Stimulated activated naive B cell treated with anti-CD40 and anti-IgM and Interleukin-4, amounts not matched to agents 10 μg/mL and 1 μg/mL and 100 μg/mL, for 72 hours (primary cell): ENCODE measurements at regions not wholly inside any gene's neighbourhood (a gene's known extent, or its start where the extent isn't known, plus 50 kb on each side); places are given as distances from the start of the nearest gene placed in this dataset.
"Not testable (repeated sequence)": the region's sequence is repeated elsewhere in the genome, so short reads cannot be mapped to it uniquely, and the experiment has no call there.

ENCODE experiments used
- ATAC-seq, 2 donors: fragments of 150-1000 bp; cut with Tn5 transposase; replicated peaks; 2 replicates each; pipeline ENCODE4 v1.10.0; 2021; ENCODE audit warnings: moderate library complexity in 1 of 2
- DNase-seq: peaks from one replicate; pipeline ENCODE4 v3.0.0; 2021
- H3K27ac Mint-ChIP-seq: one replicate; pipeline ENCODE4 v1.8.0; 2022; ENCODE audit warnings: mild to moderate bottlenecking, mixed read lengths
- H3K27me3 Mint-ChIP-seq, 2 donors: one replicate each; pipeline ENCODE4 v1.8.0; 2022; ENCODE audit warnings: mixed read lengths in 2 of 2
- H3K36me3 Mint-ChIP-seq, 2 donors: one replicate each; pipeline ENCODE4 v1.8.0; 2022; ENCODE audit warnings: mixed read lengths in 2 of 2, mild to moderate bottlenecking in 1 of 2
- H3K4me1 Mint-ChIP-seq, 2 donors: one replicate each; pipeline ENCODE4 v1.8.0; 2022; ENCODE audit warnings: mixed read lengths in 2 of 2, mild to moderate bottlenecking in 1 of 2
- H3K4me3 Mint-ChIP-seq, 2 donors: one replicate each; pipeline ENCODE4 v1.8.0; 2022; ENCODE audit warnings: mild to moderate bottlenecking in 2 of 2, mixed read lengths in 2 of 2, moderate library complexity in 1 of 2
- H3K9me3 Mint-ChIP-seq, 2 donors: one replicate each; pipeline ENCODE4 v1.8.0; 2022; ENCODE audit warnings: mixed read lengths in 2 of 2, mild to moderate bottlenecking in 1 of 2

DNA sequence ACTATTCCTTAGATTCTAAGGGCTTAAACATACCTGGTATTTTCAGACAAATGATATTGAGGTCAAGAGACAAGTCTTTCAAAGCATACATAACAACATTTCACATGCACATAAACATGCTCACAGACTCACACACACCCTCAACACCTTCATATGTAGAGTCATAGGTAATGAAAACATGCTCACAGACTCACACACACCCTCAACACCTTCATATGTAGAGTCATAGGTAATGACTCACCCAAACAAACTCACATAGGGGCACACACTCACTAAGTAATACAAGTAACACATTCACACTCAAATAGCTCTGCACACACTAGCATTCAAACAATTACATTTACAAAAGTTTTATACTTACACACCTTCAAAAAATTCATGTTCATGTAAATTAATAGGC, 975.5 kb downstream of the TMEM121 start:
- H3K27me3 Mint-ChIP-seq = peaks cover 0 to 9% of the 10 kb centered on the region in 2 donors
- H3K4me1 Mint-ChIP-seq = peaks cover 7 to 15% of the 10 kb centered on the region in 2 donors
- H3K9me3 Mint-ChIP-seq = no peaks in the 10 kb centered on the region
- H3K36me3 Mint-ChIP-seq = no peaks in the 10 kb centered on the region
- H3K27ac Mint-ChIP-seq = no peak overlapping the region
- no peak for ATAC-seq
- no peak for DNase-seq
- H3K4me3 Mint-ChIP-seq = no peak overlapping the region

DNA sequence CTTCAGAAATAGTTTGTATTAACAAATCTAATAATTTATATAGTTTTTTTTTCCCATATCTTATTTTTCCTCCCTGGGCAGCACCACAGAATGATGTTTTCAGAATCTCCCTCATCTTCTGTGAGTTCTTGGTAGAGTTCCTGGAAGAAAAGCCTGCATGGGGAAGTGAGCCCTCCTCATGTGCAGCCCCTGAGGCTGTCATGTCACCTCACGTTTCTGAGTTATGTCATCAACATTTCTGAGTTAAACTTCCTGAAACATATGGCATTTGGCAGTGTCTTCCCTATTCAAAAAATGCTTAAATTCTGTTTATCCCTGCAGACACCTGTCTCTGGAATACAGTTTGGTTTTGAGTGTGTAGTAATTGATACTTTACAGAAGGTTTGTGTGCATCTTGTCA, 979.0 kb downstream of the TMEM121 start:
- Mint-ChIP-seq H3K36me3 (no peaks in the 10 kb centered on the region), H3K27ac (no peak overlapping the region), H3K4me3 (no peak overlapping the region), H3K9me3 (no peaks in the 10 kb centered on the region), H3K4me1 (peaks cover 10 to 24% of the 10 kb centered on the region in 2 donors), H3K27me3 (peaks cover 13 to 25% of the 10 kb centered on the region in 2 donors)
- no peak for ATAC-seq
- DNase-seq = no peak

DNA sequence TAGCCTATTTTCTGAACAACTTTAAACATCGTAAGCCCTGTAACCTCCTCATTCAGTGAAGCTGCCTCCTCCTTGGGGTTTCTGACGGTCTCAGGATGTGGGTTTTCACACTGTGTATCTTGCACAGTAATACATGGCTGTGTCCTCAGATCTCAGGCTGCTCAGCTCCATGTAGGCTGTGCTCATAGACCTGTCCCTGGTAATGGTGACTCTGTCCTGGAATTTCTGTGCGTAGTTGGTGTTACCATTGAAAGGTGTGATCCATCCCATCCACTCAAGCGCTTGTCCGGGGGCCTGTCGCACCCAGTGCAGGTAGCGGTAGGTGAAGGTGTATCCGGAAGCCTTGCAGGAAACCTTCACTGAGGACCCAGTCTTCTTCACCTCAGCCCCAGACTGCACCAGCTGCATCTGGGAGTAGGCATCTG, 980.5 kb downstream of the TMEM121 start:
- peaks cover 15 to 30% of the 10 kb centered on the region in 2 donors for H3K4me1 Mint-ChIP-seq
- no peaks in the 10 kb centered on the region for H3K36me3 Mint-ChIP-seq
- H3K4me3 Mint-ChIP-seq = no peak overlapping the region
- peaks cover 13 to 25% of the 10 kb centered on the region in 2 donors for H3K27me3 Mint-ChIP-seq
- no peaks in the 10 kb centered on the region for H3K9me3 Mint-ChIP-seq
- ATAC-seq (peak in 1 of 2 donors; percentile 50), DNase-seq (no peak)
- H3K27ac Mint-ChIP-seq = no peak overlapping the region

DNA sequence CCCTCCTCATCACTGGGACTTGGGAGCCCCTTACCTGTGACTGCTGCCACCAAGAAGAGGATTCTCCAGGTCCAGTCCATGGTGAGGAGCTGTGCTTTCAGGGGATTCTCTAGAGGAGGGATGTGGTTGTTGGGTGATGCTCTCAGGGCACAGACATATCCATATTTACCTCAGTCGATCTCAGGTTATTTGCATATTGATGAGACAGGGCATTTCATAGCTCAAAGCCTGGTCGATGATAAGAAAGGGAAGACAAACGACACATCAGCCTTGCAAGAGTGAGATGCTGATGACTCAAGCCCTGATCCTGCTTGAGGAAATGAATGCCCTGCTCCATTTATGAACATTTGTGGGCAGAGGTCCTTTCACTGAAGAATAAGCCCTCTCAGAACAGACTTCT, 981.0 kb downstream of the TMEM121 start:
- Mint-ChIP-seq H3K27me3 (peaks cover 13 to 23% of the 10 kb centered on the region in 2 donors), H3K36me3 (no peaks in the 10 kb centered on the region), H3K4me3 (no peak overlapping the region), H3K27ac (no peak overlapping the region), H3K4me1 (peaks cover 15 to 30% of the 10 kb centered on the region in 2 donors), H3K9me3 (no peaks in the 10 kb centered on the region)
- ATAC-seq = no peak
- no peak for DNase-seq

DNA sequence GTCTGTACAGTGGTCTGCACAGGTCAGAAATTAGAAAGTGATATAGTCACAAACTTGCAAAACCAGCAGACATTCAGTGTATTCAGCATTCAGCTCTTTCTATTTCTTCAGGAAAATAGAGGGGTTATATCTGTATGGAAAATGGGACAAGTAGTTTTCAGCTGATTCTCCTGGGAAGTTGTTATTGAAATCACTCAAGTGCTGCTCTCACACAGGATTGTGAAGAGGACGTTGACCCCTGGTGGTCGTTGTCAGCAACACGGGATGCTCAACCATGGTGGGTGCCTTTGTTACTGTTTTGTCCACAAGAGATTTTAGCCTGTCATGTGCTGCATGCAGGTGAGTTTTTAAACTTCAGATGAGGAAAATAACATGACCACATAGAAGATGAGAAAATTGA, 981.8 kb downstream of the TMEM121 start:
- ATAC-seq (no peak), DNase-seq (no peak)
- Mint-ChIP-seq H3K27ac (no peak overlapping the region), H3K36me3 (no peaks in the 10 kb centered on the region), H3K9me3 (no peaks in the 10 kb centered on the region), H3K27me3 (peaks cover 13 to 20% of the 10 kb centered on the region in 2 donors), H3K4me3 (no peak overlapping the region), H3K4me1 (peaks cover 15 to 30% of the 10 kb centered on the region in 2 donors)

DNA sequence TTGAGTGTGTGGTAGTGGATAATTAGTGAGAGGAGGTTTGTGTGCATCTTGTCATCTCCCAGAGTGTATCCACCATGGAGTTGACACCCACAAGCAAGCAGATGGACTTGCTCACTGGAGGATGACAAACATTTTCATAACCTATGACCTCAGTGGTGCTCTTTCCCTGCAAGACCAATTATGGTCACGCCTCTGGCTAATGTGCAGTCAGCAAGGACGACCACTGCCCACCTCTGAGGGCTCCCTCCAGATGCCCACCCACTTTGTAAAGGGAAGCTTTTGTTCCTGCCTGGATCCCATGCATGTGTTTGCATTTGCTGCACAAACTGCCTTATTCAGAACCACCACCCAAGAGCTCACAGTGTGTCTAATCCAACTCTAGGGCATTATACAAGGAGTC, 982.8 kb downstream of the TMEM121 start:
- H3K27ac Mint-ChIP-seq = no peak overlapping the region
- H3K4me3 Mint-ChIP-seq = no peak overlapping the region
- no peak for ATAC-seq
- H3K36me3 Mint-ChIP-seq = no peaks in the 10 kb centered on the region
- H3K9me3 Mint-ChIP-seq = no peaks in the 10 kb centered on the region
- DNase-seq = no peak
- peaks cover 13 to 26% of the 10 kb centered on the region in 2 donors for H3K4me1 Mint-ChIP-seq
- peaks cover 13 to 20% of the 10 kb centered on the region in 2 donors for H3K27me3 Mint-ChIP-seq

DNA sequence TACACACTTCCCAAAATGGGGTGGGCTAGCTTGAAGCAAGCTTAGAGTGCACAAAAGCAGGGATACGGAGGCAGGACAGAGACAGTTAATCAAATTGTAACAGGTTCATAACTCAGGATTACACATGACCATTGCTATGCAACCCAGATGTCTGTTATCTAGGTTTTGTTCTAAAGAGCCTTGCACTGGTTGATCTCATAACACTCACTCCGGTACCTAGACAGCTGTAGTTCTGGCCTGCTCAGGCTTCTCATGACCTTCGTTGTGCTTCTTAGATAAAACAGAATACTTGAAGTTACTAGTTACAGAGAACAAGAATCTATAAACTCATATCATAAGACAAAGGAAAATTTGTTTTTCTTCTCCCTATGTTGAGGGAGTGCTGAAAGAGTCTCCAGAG, 983.4 kb downstream of the TMEM121 start:
- peaks cover 13 to 20% of the 10 kb centered on the region in 2 donors for H3K4me1 Mint-ChIP-seq
- no peak overlapping the region for H3K4me3 Mint-ChIP-seq
- DNase-seq (no peak), ATAC-seq (no peak)
- H3K27me3 Mint-ChIP-seq = peaks cover 13 to 20% of the 10 kb centered on the region in 2 donors
- no peak overlapping the region for H3K27ac Mint-ChIP-seq
- no peaks in the 10 kb centered on the region for H3K36me3 Mint-ChIP-seq
- H3K9me3 Mint-ChIP-seq = no peaks in the 10 kb centered on the region

DNA sequence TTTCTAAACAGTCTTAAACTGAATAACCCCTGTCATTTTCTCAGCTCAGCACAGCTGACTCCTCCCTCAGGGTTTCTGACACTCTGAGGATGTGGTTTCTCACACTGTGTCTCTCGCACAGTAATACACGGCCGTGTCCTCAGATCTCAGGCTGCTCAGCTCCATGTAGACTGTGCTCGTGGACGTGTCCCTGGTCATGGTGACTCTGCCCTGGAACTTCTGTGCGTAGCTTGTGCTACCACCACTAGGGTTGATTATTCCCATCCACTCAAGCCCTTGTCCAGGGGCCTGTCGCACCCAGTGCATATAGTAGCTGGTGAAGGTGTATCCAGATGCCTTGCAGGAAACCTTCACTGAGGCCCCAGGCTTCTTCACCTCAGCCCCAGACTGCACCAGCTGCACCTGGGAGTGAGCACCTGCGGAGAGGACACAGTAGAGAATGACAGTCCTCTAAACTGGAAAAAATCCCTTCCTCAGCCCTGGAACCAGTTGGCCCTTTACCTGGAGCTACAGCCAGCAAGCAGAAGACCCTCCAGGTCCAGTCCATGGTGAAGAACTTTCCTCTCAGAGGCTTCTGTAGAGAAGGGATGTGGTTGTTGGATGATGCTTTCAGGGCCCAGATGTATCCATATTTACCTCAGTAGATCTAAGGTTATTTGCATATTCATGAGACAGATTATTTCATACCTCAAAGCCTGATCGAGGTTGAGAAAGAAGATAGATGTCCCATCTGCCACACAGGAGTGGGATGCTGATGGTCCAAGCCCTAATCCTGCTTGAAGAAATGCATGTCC, 984.8 kb downstream of the TMEM121 start:
- Mint-ChIP-seq H3K4me3 (no peak overlapping the region), H3K9me3 (no peaks in the 10 kb centered on the region), H3K4me1 (peaks cover 10 to 18% of the 10 kb centered on the region in 2 donors), H3K27me3 (peaks cover 13 to 20% of the 10 kb centered on the region in 2 donors), H3K36me3 (no peaks in the 10 kb centered on the region), H3K27ac (no peak overlapping the region)
- DNase-seq (no peak), ATAC-seq (peak in 1 of 2 donors; percentile 41)

DNA sequence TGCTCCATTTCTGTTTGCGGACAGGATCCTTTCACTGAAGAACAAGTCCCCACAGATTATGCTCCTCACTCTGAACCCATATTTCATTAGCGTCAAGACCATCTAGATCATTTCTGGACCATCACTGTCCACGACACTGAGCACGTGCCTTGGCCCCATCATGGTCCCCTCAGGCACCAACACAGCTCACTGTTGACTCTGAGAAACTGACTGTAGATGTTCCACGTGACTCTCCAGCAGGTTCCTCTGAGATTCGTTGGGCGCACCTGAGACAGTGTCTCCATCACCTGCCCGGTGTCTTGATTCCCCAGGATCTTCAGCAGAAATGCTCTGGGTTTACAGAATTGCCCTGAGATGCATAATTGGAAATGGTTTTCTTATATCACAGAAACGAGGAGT, 985.4 kb downstream of the TMEM121 start:
- peak overlapping the region; percentile 38 for H3K27ac Mint-ChIP-seq
- no peak overlapping the region for H3K4me3 Mint-ChIP-seq
- no peak for ATAC-seq
- H3K4me1 Mint-ChIP-seq = peaks cover 9 to 16% of the 10 kb centered on the region in 2 donors
- peaks cover 13 to 17% of the 10 kb centered on the region in 2 donors for H3K27me3 Mint-ChIP-seq
- no peak for DNase-seq
- no peaks in the 10 kb centered on the region for H3K36me3 Mint-ChIP-seq
- H3K9me3 Mint-ChIP-seq = no peaks in the 10 kb centered on the region

DNA sequence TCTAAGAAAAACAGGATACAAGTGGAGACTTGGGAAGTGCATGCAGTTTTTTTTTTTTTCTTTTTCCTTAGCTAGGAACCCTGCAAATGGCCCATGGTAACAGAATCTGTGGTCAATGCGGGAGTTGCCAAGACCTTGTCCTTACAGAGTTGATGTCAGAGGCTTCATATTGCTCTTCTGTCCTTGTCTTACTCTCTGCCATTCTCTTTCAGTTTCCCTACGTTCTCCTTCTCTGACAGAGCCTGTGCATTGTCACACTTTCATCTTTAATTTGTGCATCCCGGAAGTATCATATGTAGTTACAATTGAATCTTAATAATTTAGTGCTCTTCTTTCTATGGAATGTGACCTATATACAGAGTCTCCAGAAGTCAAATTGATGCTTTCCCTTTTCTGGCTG, 986.9 kb downstream of the TMEM121 start:
- ATAC-seq = no peak

DNA sequence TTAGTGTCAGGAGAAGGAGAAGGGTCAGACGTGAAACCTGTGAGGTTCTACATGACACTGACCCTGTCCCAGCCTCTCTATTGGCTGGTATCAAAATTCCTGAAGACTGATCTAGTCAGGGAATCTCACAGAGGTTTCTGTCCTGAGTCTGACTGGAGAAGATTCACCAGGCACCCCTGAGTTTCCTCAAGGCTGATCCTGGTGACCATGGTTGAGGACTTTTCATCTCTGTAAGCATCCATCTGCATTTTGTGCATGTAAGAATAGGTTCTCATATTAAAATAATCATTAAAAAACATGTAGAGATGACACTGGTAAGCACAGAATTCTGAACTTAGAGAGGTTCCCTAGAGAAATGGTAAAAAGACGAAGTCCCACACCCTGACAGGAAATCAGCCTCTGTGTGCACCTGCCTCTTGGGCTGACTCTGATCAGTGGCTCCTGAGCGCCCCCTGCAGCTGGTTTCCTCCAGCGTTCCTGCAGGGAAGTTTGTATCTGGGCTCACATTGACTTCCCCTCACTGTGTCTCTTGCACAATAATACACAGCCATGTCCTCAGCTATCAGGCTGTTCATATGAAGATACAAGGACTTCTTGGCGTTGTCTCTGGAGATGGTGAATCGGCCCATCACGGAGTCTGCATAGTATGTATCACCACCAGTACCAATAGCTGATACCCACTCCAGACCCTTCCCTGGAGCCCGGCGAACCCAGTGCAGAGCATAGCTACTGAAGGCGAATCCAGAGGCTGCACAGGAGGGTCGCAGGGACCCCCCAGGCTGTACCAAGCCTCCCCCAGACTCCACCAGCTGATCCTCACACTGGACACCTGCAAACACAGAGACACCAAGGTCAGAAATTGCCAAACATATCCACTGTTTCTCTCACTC, 991.9 kb downstream of the TMEM121 start:
- Mint-ChIP-seq H3K4me3 (no peak overlapping the region), H3K4me1 (peaks cover 13 to 21% of the 10 kb centered on the region in 2 donors), H3K27me3 (no peaks in the 10 kb centered on the region), H3K9me3 (no peaks in the 10 kb centered on the region), H3K27ac (no peak overlapping the region), H3K36me3 (no peaks in the 10 kb centered on the region)
- DNase-seq = peak; percentile 63
- ATAC-seq = peak; percentile 78 to 85

More for the DNA sequence above, 986.9 kb downstream of the TMEM121 start:
- H3K36me3 Mint-ChIP-seq = no peaks in the 10 kb centered on the region
- no peaks in the 10 kb centered on the region for H3K9me3 Mint-ChIP-seq
- H3K4me1 Mint-ChIP-seq = peaks cover 17 to 24% of the 10 kb centered on the region in 2 donors
- H3K4me3 Mint-ChIP-seq = no peak overlapping the region
- peaks cover 11 to 12% of the 10 kb centered on the region in 2 donors for H3K27me3 Mint-ChIP-seq
- no peak overlapping the region for H3K27ac Mint-ChIP-seq
- DNase-seq = no peak

DNA sequence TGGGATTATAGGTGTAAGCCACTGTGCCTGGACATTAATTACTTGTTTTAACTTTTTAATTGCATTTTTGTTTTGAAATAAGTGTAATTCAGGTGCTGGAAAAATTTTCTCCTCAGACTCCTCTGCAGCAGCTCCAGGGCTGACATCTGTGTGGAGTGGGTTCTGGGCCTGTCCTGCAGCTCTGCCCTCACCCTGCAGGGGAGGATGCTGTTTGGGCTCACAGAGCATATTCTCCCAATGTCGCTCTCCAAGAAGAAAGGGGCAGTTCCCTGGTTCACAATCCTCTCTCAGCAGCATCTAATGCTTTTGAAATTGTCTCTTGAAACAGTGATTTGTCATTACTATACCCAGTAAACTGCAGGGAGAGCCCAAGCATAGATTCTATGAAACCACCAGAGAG, 995.7 kb downstream of the TMEM121 start:
- ATAC-seq, H3K36me3 Mint-ChIP-seq, H3K27ac Mint-ChIP-seq, DNase-seq, H3K27me3 Mint-ChIP-seq, H3K9me3 Mint-ChIP-seq, H3K4me3 Mint-ChIP-seq: not testable (repeated sequence)
- peaks cover 11 to 19% of the 10 kb centered on the region in 2 donors for H3K4me1 Mint-ChIP-seq

DNA sequence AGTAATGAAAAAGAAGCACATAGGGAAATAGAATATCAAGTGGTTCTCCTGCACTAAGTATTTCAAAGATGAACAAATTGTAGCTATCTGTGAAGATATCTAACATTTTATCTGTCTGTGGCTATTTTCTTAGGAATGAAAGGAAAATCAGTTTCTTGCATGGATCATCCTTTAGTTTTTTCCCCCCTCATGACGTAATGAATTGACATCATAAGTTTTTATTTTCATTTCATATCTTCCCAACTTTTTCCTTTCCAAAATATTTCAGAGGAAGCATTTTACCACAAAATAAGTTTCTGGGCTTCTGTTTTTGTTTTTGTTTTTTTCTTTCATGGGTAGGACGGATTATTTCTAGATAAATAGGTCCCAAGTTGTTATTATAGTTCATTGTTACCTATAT, 996.6 kb downstream of the TMEM121 start:
- ATAC-seq (no peak), DNase-seq (no peak)
- Mint-ChIP-seq H3K27ac (no peak overlapping the region), H3K4me1 (peaks cover 5 to 10% of the 10 kb centered on the region in 2 donors), H3K4me3 (no peak overlapping the region), H3K36me3 (no peaks in the 10 kb centered on the region), H3K9me3 (peaks cover 0 to 2% of the 10 kb centered on the region in 2 donors), H3K27me3 (no peaks in the 10 kb centered on the region)

DNA sequence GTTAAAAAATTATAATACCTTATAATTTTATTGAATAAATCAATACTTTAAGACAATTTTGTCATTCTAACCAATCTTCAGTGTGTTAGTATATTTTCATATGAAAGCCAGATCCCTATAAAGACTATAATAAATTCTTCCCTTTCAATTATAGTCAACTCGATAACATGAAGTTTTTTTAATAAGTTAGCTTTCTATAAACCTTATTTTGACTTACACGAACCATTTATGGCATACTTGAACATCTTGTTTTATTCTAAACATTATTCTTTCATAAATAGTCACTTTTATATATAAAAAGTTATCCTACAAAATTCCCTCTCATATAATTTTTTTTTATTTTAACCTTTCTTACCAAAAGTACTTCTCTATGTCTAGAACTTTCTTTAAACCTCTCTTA, 1002.3 kb downstream of the TMEM121 start:
- no peaks in the 10 kb centered on the region for H3K36me3 Mint-ChIP-seq
- no peak for ATAC-seq
- peaks cover 4 to 12% of the 10 kb centered on the region in 2 donors for H3K4me1 Mint-ChIP-seq
- no peak overlapping the region for H3K4me3 Mint-ChIP-seq
- DNase-seq = no peak
- no peaks in the 10 kb centered on the region for H3K27me3 Mint-ChIP-seq
- peaks cover 0 to 2% of the 10 kb centered on the region in 2 donors for H3K9me3 Mint-ChIP-seq
- H3K27ac Mint-ChIP-seq = no peak overlapping the region
